ENCODE measurements at regions not wholly inside any gene's neighbourhood (a gene's known extent, or its start where the extent isn't known, plus 50 kb on each side); places are given as distances from the start of the nearest gene placed in this dataset.

GRCh38 chr12:94775710-94776109 lies 125.4 kb upstream of the TMCC3 start:
- TF ChIP-seq CTCF (IDR thresholded peaks at IDR 0.05; ENCODE audit: borderline replicate concordance, extremely low read depth, low read length, poor library complexity, severe bottlenecking): no peak
- TF ChIP-seq EZH2 (IDR thresholded peaks at IDR 0.05; ENCODE audit: borderline replicate concordance, low read depth, low read length, severe bottlenecking): no peak
